ENCODE measurements at regions not wholly inside any gene's neighbourhood (a gene's known extent, or its start where the extent isn't known, plus 50 kb on each side); places are given as distances from the start of the nearest gene placed in this dataset.
"Not testable (repeated sequence)": the region's sequence is repeated elsewhere in the genome, so short reads cannot be mapped to it uniquely, and the experiment has no call there.

DNA sequence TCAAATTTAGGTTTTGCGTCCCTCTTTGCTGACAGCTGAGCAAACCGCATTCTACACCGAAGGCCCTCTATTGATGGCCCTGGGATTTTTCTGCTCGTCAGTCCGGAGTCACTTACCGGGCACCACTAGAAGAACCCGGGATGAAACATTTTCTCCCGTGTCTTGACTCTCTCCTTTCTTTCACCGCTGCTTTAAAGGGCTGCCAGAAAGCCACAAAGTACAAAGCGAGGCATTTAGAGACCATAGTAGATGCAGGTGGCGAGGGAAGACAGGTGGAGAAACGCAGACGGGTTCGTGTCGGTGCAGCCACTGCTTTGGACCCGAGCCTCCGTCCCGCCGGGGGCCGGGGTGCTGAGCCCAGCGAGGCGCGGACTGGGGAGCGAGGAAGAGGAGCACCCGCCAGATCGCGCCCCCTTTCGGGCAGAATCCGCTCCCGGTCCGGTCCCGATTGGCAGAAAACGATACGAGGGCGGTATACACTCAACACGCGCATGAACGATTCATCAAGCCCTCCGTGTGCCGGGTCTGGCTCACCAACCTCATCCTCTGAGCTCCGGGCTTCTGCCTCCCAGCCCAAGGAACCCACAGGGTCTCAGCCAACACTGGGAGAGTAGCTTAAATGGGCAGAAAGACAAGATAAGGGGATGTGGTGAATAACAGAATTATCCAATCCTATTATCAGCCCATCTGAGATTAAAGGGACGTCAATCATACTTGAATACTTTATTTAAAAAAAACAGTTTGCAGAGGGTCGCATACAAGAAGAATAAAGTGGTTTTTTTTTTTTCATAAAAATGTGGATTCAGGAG is 84.9 kb downstream of the TRIM27 start:
- peak; percentile 69 for DNase-seq (ENCODE audit: low read depth)

DNA sequence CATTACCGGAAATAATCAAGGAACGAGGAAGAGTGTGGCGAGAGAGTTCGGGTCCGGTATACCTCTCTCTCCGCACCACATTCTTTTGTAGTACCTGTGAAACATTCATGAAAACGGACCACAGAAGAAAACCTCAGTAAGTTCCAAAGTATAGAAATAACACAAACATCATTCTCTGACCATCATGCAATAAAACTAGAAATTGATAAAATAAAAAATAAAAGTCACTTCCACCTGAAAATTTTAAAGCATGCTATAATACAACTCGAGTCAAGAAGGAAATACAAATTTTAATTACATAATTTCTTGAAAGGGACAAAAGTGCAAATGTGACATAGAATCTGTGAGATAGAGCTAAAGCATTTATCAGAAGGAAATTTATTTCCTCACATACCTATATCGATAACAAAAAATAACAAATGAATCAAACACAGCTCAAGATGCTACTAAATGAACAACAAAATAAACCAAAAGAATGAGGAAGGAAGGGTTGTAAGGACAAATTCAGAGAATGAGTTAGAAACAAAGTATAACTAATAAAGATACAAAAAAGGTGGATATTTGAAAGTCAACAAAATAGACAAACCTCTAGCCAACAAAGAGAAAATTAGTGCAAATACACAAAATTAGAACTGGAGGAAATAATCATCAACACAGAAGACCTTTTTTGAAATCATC is 84.2 kb downstream of the TRIM27 start:
- DNase-seq (ENCODE audit: low read depth): no peak

GRCh38 chr6:28841290-28841689 is 82.5 kb downstream of the TRIM27 start:
- no peak for DNase-seq (ENCODE audit: low read depth)

GRCh38 chr6:28848756-28849155 is 75.0 kb downstream of the TRIM27 start:
- not testable (repeated sequence) for DNase-seq (ENCODE audit: low read depth)
